ENCODE measurements at regions not wholly inside any gene's neighbourhood (a gene's known extent, or its start where the extent isn't known, plus 50 kb on each side); places are given as distances from the start of the nearest gene placed in this dataset.

GRCh38 chr20:4607287-4607713 is 79.0 kb upstream of the PRNP start:
- TF ChIP-seq CTCF (IDR thresholded peaks at IDR 0.05) (peak; percentile 99), EZH2 (IDR thresholded peaks at IDR 0.05; ENCODE audit: borderline replicate concordance, insufficient read depth, low read depth, low read length, poor library complexity, severe bottlenecking) (no peak)

All from B cell (primary cell).